NCI-H226 (cell line): ENCODE measurements at regions not wholly inside any gene's neighbourhood (a gene's known extent, or its start where the extent isn't known, plus 50 kb on each side); places are given as distances from the start of the nearest gene placed in this dataset.

ENCODE experiments used
- DNase-seq: peaks from one replicate; pipeline ENCODE4 v3.0.0-alpha.2; 2015

DNA sequence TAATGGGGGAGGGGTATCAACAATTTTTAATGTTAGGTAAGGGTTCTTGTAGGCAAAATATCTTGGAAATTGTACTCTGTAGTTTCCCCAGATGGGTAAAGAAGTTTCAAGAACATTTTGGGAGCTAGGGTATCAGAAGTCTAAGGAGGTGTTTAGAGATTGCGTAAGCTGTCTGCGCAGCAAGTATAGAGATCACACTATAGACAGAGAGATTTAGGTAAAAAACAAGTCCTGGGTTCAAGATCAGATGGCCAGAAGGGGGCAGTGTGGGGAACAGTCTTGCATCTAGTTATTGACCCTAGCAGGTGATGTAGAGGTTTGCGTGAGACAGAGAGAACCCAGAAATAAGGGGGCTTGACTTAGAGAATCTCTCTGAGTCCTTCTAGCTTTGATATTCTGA, 80.8 kb downstream of the S1PR1 start:
- no peak for DNase-seq

GRCh38 chr1:101323535-101323934, 86.7 kb downstream of the S1PR1 start:
- DNase-seq: no peak

DNA sequence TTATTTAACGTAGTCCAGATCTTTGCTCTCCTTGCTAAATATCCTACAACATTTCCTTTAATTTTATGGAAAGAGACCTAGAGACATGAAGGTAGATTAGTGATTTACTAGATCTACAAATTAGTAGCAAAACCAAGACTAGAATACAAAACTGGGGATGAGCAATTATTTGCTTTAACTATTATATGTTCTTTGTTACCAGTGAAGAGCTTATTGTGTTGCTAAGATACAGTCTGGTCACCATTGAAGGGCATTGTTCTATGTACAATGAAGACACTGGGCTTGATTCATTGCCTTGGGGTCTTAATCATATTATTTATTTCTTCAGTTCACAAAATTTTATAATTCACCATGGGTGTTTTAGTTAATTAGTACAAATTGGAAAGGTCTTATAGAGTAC, 88.3 kb downstream of the S1PR1 start:
- no peak for DNase-seq

DNA sequence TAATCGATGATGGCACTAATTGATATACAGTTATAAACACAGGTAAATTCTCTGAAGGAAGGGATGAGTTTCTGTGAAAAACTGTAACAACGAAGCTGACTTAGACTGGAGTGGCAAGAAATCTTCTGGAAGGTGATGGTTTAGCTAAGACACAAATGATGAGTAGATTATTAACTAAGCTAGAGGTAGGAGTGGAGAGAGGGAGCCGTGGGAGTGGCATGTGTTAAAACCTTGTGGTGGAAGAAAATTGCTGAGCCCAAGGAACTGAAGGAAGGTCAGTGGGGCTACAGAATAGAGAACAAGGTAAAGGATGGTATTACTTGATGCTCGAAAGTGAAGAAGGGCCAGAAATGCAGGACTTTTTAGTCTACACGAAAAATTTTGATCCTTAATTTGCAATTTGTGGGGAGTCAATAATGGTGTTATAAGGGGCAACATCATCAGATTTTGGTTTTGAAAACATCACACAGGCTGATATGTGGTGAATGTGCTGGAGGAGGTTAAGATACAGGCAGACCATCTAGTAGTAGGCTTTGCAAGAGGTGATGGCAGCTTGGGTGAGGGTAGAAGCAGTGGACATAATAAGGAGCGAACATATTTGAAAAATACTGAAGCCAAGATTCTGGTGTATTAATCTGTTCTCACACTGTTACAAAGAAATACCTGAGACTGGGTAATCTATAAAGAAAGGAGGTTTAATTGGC, 93.8 kb downstream of the S1PR1 start:
- DNase-seq: no peak

DNA sequence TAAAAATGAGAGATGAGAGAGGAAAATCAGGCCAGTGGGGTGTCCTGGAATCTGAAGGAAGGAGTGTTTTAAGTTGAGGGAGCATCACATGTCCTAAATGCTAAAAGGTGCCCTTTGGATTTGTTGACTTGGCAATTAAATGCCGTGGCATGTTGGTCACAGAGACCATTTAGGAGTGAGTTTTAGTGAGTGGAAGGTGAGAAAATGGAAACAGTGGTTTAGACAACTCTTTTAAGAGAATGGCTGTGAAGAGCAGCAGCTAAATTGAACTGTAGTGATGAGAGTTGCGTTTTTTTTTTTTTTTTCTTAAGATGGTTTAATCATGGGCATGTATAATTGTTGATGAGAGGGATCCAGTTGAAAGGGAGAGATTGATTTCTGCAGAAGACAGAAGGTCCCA, 95.0 kb downstream of the S1PR1 start:
- no peak for DNase-seq

- DNase-seq: no peak
Observed at GRCh38 chr1:101332633-101333032, 95.8 kb downstream of the S1PR1 start.

DNA sequence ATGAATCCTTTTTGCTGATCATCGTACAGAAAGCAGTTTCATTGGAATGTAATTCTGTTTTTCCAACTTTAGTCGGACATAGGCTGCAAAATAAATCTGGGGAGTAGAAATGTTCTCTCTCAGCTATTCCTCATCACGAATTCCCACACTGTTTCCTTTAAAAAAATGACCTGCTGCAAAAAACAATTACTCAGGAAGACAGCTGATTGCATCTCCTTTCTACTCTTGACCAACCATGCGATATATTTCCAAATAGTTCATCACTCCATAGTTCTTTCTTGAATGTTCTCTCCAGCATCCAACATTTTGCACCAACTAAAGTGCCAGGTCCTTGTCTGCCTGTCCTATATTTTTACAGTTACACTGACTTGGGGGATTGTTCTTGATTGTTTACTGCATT, 96.4 kb downstream of the S1PR1 start:
- DNase-seq: no peak

DNA sequence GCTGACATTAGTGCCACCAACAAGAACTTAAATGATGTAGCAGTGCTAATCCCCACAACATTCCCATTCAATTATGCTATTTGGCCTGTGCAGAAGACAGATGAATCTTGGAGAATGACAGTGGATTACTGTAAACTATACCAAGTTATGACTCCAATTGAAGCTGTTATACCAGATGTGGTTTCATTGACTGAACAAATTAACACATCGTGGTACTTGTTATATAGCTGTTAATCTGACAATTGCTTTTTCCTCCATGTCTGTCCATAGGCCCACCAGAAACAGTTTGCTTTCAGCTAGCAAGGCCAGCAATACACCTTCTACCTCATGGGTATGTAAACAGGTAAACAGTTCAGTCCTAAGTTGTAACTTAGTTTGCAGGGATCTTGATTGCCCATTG, 101.1 kb downstream of the S1PR1 start:
- DNase-seq: no peak

GRCh38 chr1:101338714-101339430, 102.1 kb downstream of the S1PR1 start:
- peak; percentile 20 for DNase-seq

DNA sequence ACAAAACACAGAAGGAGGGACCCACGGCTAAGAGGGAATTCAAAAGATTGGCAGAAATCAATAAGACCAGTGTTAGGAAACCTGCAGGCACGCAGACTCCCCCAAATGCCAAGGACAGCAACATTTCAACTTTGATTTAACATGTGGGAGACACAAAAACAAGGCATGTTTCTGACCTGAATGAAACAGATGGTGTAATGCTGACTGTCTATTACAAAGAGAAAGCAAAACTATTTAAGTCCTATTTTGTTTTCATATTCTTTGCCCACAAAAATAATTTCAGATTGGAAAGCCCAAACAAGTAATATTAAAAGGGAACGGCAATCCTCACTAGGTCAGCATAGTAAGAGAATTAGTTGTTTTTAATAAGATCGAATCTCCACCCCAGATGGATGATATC, 107.9 kb downstream of the S1PR1 start:
- DNase-seq: no peak

DNA sequence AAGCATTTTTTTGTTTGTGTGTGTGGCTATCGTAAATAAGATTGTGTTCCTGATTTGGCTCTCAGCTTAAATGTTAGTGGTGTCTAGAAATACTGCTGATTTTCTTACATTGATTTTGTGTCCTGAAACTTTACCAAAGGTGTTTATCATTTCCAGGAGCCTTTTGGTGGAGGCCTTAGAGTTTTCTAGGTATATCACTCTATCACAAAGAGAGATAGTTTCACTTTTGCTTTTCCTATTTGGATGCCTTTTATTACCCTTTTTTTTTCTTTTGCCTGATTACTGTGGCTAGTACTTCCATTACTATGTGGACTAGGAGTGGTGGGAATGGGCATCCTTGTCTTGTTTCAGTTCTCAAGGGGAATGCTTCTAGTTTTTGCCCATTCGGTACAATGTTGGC, 109.6 kb downstream of the S1PR1 start:
- no peak for DNase-seq

DNA sequence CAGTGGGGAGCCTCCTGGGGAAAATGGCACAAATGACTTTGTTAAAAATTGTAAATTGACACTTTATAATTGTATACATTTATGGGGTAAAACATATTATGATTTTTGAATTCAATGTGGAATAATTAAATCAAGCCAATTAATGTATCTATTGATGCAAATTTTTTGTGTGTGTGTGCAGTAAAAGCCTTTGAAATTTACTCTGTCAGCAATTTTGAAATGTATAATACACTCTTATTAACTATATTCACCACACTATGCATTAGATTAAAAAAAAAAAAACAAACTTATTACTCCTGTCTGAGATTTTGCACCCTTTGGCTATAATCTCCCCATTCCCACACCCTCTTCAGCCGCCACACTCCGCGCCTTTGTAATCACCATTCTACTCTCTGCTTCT, 119.2 kb downstream of the S1PR1 start:
- DNase-seq: no peak

- DNase-seq: no peak
Observed at GRCh38 chr1:101356604-101357443, 120.0 kb downstream of the S1PR1 start.

- DNase-seq: peak; percentile 40
Observed at GRCh38 chr1:101357444-101357986, 120.7 kb downstream of the S1PR1 start.

- no peak for DNase-seq
Observed at GRCh38 chr1:101360506-101360905, 123.7 kb downstream of the S1PR1 start.

- no peak for DNase-seq
Observed at GRCh38 chr1:101363891-101364318, 127.1 kb downstream of the S1PR1 start.

DNA sequence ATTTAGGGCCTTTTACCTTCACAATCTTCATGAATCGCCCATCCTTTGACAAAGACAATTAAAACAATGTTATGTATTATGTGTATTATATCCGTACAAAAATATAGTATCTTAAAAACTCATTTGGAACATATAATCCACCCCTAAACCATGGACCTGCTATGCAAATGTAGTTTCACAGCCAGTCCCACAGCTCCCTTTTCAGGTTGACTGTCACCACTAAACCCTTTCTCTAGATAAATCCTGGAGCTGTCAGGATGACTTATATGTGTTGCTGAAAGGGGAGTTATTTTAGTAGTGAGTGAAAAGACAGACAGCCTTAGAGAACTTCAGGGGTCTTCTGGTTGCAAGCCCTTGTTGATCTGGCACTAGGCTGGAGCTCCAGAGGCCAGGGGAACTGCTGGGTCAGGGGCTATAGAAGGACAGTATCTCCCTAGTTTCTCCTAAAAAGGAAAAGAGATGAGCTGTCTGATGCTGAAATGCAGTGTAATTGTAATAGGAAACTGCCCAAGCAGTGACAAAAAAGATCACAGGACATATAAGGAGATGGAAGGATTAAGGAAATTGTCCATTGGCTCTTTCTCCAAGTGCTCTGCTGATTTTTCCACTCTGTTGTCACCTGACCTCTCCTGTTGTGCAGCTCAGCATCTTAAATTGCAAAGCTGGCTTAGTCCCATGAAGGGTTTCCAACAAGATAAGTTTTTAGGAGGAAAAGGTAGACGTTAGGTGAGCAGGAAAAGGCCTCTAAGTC, 127.7 kb downstream of the S1PR1 start:
- no peak for DNase-seq

DNA sequence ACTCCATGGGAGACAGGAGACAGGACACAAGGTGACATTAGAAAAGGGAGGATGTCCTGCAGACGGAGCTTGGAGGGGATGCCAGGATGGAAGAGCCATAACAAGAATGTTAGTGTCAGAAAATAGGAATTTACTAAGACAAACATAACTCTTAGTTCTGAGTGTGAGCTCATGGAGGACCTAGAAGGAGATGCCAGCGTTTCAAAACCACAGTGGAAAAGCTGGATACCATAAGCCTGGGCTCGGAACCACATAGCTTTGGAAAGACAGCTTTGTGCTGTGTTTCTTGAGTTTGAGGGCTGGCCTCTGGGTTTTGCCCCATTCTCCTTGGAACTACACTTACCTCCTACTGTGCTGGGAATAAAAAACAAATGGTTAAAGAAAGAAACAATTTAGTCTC, 128.4 kb downstream of the S1PR1 start:
- no peak for DNase-seq

DNA sequence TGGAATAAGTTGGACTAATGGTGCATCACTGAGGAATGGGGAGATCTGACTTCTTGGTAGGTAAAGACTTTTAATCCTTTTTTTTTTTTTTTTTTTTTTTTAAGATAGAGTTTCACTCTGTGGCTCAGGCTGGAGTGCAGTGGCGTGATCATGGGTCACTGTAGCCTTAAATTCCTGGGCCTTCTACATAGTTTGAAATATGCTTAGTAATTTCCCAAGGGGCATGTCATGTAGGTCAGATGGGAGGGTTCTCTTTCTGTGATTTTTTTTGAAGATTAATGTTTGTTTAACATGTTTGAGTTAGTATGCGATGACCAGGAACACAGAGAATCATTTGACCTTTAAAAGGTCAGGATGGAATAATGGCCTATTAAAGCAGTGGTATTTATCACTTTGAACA, 129.1 kb downstream of the S1PR1 start:
- no peak for DNase-seq

DNA sequence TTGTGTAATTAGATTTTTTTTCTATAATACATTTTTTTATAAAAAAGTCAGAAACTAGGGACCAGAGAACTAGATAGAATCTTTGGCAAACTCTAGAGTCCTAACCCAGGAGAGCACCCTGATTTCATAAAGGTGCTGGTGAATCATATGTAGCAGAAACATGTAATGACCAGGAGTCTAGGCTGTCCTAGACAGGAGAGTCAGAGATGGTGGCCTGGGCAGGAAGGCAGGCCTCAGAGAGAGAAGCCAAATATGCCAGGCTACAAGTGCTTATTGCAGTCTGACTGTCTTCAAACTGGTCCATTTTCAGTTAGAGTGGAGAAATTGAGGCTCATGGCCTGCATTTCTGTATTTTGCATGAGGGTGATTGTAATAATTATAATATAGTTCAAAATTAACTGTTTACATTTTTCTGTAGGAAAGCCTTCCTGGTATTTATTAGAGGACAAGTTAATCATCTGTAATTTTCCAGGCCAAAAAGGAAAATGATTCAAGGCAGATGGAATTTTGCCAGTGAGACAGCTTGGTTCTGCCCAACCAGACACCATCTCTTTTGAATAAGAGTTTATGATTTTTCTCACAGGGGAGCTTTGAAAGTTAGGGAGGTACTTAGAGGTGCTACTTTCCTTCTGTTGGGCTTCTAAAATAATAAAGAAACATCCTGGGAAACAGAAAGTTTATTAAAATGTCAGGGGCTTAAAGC, 129.8 kb downstream of the S1PR1 start:
- DNase-seq: no peak

- DNase-seq: no peak
Observed at GRCh38 chr1:101367630-101368029, 130.8 kb downstream of the S1PR1 start.

DNA sequence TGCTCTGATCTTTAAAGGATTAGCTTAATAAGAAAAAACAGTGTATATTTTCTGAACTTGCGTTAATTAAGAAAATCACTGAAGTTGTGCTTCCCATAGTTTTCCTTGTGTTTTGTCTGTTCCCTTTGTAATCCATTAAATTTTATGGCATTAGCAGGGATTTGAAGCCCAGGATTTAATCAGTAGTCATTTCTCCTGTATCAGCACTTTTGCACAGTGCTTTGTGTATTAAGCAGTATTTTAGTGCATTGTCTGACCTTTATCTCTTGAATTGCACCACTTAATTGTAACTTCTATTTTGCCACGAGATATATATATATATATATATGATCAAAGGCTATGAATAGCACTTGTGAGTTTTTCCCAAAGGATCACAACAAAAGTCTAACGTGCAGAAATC, 133.7 kb downstream of the S1PR1 start:
- DNase-seq: no peak
